ENCODE measurements at regions not wholly inside any gene's neighbourhood (a gene's known extent, or its start where the extent isn't known, plus 50 kb on each side); places are given as distances from the start of the nearest gene placed in this dataset.

- TF ChIP-seq EP300 (IDR thresholded peaks at IDR 0.05; ENCODE audit: low read depth), result no peak
- TF ChIP-seq POLR2A (IDR thresholded peaks at IDR 0.05), result no peak
Observed at GRCh38 chr1:86258101-86258500, 101.5 kb upstream of the COL24A1 start.
